GM10266 (cell line): ENCODE measurements at regions not wholly inside any gene's neighbourhood (a gene's known extent, or its start where the extent isn't known, plus 50 kb on each side); places are given as distances from the start of the nearest gene placed in this dataset.

Source experiments
- DNase-seq: peaks from one replicate; pipeline ENCODE4 v3.0.0; 2012; ENCODE audit errors: extremely low spot score
- TF ChIP-seq, protein P1 (sequence below): IDR thresholded peaks from 2 replicates; pipeline ENCODE4 v1.5.1; 2012; ENCODE audit warnings: mild to moderate bottlenecking, low read depth; ENCODE audit not compliant: control insufficient read depth, insufficient read depth; ENCODE audit errors: missing control alignments

DNA sequence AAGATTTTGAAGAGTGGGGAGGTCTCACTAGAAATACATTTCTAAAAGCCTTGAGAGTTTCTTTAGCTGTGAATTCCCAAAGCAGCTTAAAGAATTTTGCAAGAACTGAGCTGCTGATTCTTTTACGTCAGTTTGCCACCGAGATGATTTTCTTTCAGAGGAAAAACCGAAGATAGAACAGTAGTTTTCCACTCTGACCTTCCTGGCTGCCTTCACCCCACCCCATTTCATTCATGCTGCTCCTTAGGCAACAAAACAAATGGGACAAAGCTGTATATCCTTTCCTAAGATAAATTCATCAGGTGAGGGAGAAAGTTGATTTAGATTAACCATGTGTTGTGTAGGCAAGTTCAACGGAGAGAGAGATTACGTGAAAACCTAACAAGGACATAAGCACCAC lies 947.0 kb downstream of the GALC start:
- TF ChIP-seq, protein P1, sequence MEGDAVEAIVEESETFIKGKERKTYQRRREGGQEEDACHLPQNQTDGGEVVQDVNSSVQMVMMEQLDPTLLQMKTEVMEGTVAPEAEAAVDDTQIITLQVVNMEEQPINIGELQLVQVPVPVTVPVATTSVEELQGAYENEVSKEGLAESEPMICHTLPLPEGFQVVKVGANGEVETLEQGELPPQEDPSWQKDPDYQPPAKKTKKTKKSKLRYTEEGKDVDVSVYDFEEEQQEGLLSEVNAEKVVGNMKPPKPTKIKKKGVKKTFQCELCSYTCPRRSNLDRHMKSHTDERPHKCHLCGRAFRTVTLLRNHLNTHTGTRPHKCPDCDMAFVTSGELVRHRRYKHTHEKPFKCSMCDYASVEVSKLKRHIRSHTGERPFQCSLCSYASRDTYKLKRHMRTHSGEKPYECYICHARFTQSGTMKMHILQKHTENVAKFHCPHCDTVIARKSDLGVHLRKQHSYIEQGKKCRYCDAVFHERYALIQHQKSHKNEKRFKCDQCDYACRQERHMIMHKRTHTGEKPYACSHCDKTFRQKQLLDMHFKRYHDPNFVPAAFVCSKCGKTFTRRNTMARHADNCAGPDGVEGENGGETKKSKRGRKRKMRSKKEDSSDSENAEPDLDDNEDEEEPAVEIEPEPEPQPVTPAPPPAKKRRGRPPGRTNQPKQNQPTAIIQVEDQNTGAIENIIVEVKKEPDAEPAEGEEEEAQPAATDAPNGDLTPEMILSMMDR: no peak
- no peak for DNase-seq

DNA sequence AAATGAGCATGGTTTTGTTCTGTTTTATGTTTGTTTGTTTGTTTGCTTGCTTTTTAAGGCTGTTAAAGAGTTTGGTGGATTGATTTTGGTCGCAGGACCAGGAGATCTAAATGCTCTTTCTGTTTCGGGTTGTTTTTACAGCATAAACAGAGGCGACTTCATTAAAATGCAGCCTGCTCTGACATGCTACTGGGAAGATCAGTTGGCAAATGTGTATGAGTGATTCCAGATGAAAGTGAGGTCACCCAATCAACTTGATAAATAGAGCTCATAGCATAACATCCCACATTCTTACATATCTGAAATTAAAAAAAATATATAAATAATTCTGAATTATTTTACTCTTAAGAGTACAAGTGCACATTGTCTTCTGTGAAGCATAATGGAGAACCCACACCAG lies 947.7 kb downstream of the GALC start:
- no peak for DNase-seq
- TF ChIP-seq, protein P1: no peak

DNA sequence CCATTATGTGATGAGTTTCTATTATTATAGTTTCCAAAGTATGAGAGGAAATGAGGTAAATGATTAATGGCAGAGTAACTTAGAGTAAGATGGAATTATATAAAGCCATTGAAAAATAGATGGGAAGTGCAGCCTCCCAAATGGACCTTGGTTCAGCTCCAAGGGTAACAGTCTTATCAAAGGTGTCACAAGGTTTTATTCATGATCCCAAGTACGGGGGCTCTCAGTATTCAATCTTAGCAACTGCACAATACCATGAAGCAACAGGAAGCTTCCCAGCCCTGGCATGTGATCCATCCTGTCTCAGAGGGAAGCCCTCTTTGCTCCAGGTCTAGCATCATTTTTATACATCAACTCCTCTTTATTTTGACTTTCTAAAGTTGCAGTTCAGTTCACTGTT lies 948.2 kb downstream of the GALC start:
- TF ChIP-seq, protein P1: no peak
- no peak for DNase-seq

DNA sequence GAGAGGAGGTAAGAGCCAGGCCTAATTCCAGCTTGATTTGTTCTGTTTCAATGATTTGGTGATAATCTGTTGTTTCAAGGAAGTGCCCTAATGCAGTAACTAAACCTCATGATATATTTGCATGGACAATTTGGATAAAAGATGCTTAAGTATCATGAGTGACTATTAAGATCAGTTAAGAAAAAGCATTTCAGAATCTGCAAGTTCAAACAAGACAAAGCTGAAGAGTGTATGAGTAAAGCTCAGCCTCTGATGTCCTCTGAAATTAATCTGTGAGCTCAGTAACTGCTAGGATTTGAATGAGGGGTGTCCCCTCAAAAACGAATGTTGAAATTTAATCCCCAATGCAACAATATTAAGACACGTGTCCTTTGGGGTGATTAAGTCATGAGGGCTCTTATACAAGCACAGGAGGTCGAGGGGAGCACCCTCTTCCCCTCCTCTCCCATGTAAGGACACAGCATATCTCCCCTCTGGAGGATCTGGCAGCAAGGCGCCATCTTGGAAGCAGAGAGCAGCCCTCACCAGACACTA lies 949.2 kb downstream of the GALC start:
- TF ChIP-seq, protein P1: no peak
- DNase-seq: no peak

DNA sequence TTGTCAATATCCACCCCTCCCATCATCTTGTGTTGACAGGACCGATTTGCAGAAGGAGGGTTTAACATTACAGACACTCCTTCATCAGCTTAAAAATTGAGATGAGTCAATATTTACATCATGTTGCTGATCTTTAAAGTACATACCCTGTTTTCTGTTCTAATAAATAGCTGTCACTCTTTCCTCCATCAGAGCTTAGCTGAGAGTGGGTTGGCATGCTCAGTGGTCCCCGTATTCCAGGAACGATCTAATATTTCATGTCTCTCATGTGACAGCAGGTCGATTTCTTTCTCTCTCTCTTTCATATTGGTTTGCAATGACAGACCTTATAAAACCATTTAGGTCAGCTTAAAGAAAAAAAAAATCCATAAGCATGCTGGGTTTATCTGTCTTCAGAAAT lies 950.6 kb downstream of the GALC start:
- TF ChIP-seq, protein P1: no peak
- DNase-seq: no peak

DNA sequence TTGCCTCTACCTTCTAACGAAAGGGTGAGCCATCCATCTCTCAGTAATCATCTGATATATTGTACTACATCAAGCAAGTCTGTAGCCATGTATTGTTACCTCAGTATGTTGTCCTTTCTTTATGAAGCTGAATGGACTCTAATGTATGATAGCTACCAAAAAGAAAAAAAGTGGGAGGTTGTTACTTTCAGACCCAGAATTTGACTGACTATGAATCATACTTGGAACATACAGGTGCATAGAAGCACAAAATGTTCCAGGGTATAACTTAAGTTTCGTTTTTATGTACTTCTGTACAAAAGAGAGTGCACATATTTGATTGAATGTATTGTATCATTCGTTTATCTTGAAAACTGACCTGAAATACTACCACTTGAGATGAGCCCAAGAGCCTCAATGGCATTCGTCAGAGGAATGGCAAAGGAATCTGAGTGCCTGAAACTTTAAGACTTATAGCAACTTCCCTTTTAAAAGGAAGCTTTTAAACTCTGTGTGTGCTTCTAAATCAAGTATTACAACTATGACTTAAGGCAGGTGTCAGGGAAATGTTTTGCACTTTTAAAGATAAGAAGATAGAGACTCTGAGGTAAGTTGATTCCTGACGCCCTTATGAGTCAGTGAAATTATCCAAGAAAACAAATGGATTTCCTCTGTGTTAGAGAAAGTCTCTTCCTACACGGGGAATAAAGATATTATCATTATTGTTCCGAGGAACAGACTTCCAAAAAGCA lies 951.5 kb downstream of the GALC start:
- DNase-seq: no peak
- TF ChIP-seq, protein P1: no peak

DNA sequence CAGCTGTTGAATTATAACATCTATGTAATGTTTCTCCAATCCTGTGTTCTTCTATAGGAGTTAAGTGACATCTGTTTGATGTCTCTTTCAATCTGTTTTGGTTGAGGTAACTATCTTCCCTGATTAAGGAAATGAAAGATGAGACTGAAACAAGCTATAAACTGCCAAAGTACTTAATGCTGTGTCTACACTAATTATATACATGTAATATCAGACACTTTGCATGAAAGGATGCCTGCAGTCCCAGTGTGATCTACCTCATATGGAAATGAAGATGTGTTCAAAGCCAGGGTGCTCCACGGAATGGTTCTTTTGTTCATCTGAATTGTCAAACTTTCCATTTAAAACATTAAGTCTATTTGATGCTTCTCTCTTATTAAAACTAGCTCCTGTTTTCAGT lies 958.3 kb downstream of the GALC start:
- TF ChIP-seq, protein P1: no peak
- no peak for DNase-seq
